IMR-90 (cell line): ENCODE measurements at regions not wholly inside any gene's neighbourhood (a gene's known extent, or its start where the extent isn't known, plus 50 kb on each side); places are given as distances from the start of the nearest gene placed in this dataset.

ENCODE experiments used
- ATAC-seq: fragments of 200-7000 bp; cut with Tn5 transposase; 2 replicates; pipeline ENCODE4 v1.9.1; 2020; ENCODE audit warnings: low read depth, mild to moderate bottlenecking, moderate library complexity
- BruUV-seq: library from RNA; stranded (reverse); fragments of 400-500 nt; replicated peaks from 2 replicates; lab custom pipeline; 2021; lab: Mats Ljungman, UMichigan
- CTCF ChIA-PET: fragments of 300-600 bp; formaldehyde crosslinking; extraction: SDS; loops from one replicate; lab custom pipeline; 2021; ENCODE audit warnings: antibody characterized with exemption; lab: Yijun Ruan, JAX
- POLR2A ChIA-PET: fragments of 300-600 bp; sonication (Branson Sonifier 250); formaldehyde crosslinking; loops from one replicate; lab custom pipeline; 2022; ENCODE audit warnings: antibody characterized with exemption; ENCODE audit not compliant: unreplicated experiment; lab: Charles Lee
- DNase-seq: peaks from one replicate; pipeline ENCODE4 v3.0.0; 2013
- H2AFZ ChIP-seq: replicated peaks from 2 replicates; pipeline ENCODE3; 2013; ENCODE audit warnings: low read length, mild to moderate bottlenecking; ENCODE audit not compliant: poor library complexity
- H2AK5ac ChIP-seq: 2 replicates; pipeline ENCODE4 v1.6.1; 2013; ENCODE audit warnings: low read depth, low read length, inconsistent platforms
- H2AK9ac ChIP-seq: replicated peaks from 2 replicates; pipeline ENCODE3; 2013; ENCODE audit warnings: mild to moderate bottlenecking, low read depth, low read length, moderate library complexity; ENCODE audit not compliant: poor library complexity
- H2BK120ac ChIP-seq: 2 replicates; pipeline ENCODE4 v1.6.1; 2013; ENCODE audit warnings: low read depth, low read length, inconsistent platforms
- H2BK15ac ChIP-seq: 3 replicates; pipeline ENCODE4 v1.6.1; 2013; ENCODE audit warnings: low read depth, low read length, inconsistent platforms
- H2BK20ac ChIP-seq: 2 replicates; pipeline ENCODE4 v1.6.1; 2013; ENCODE audit warnings: low read depth, mild to moderate bottlenecking, inconsistent platforms, low read length, moderate library complexity
- H2BK5ac ChIP-seq: 2 replicates; pipeline ENCODE4 v1.6.1; 2013; ENCODE audit warnings: mild to moderate bottlenecking, low read depth, low read length, inconsistent platforms; ENCODE audit not compliant: poor library complexity, severe bottlenecking
- H3K14ac ChIP-seq: replicated peaks from 2 replicates; pipeline ENCODE4 v1.6.1; 2013; ENCODE audit warnings: low read depth, low read length, inconsistent platforms
- H3K18ac ChIP-seq: 2 replicates; pipeline ENCODE4 v1.6.1; 2013; ENCODE audit warnings: low read depth, low read length, control low read depth
- H3K23ac ChIP-seq: 2 replicates; pipeline ENCODE4 v1.6.1; 2013; ENCODE audit warnings: low read depth, low read length, inconsistent platforms
- H3K27ac ChIP-seq: 2 replicates; pipeline ENCODE4 v1.5.1; 2013; ENCODE audit warnings: mild to moderate bottlenecking, control low read depth, low read length; ENCODE audit not compliant: insufficient read depth
- H3K27me3 ChIP-seq: 2 replicates; pipeline ENCODE4 v1.6.1; 2013; ENCODE audit warnings: low read length; ENCODE audit not compliant: control insufficient read depth, insufficient read depth
- H3K36me3 ChIP-seq: 2 replicates; pipeline ENCODE4 v1.6.1; 2013; ENCODE audit warnings: low read length, mixed read lengths; ENCODE audit not compliant: control insufficient read depth, insufficient read depth
- H3K4ac ChIP-seq: 2 replicates; pipeline ENCODE4 v1.6.1; 2013; ENCODE audit warnings: low read depth, low read length, inconsistent platforms
- H3K4me1 ChIP-seq: 2 replicates; pipeline ENCODE4 v1.6.1; 2013; ENCODE audit warnings: low read length, mixed read lengths; ENCODE audit not compliant: control insufficient read depth, insufficient read depth
- H3K4me2 ChIP-seq: 2 replicates; pipeline ENCODE4 v1.6.1; 2013; ENCODE audit warnings: low read depth, mild to moderate bottlenecking, control low read depth, low read length, moderate library complexity
- H3K4me3 ChIP-seq: 2 replicates; pipeline ENCODE4 v1.5.1; 2013; ENCODE audit warnings: low read depth, mild to moderate bottlenecking, control low read depth, low read length, moderate library complexity; ENCODE audit not compliant: insufficient read depth
- H3K56ac ChIP-seq: 2 replicates; pipeline ENCODE4 v1.6.1; 2013; ENCODE audit warnings: low read length, inconsistent platforms; ENCODE audit not compliant: insufficient read depth; ENCODE audit errors: extremely low read depth
- H3K79me1 ChIP-seq, 2 experiments: 2 replicates each; pipeline ENCODE4 v1.6.1; 2013; ENCODE audit warnings: low read length in 2 of 2, inconsistent platforms in 1 of 2, low read depth in 1 of 2
- H3K9ac ChIP-seq: 2 replicates; pipeline ENCODE4 v1.6.1; 2013; ENCODE audit warnings: low read depth, low read length, control low read depth
- H3K9me1 ChIP-seq: 2 replicates; pipeline ENCODE4 v1.6.1; 2013; ENCODE audit warnings: low read length, inconsistent platforms; ENCODE audit not compliant: insufficient read depth
- H3K9me3 ChIP-seq: 2 replicates; pipeline ENCODE4 v1.6.1; 2013; ENCODE audit warnings: low read length; ENCODE audit not compliant: control insufficient read depth, insufficient read depth
- H4K20me1 ChIP-seq: 2 replicates; pipeline ENCODE4 v1.6.1; 2013; ENCODE audit warnings: low read length, inconsistent platforms; ENCODE audit not compliant: insufficient read depth
- H4K5ac ChIP-seq: 2 replicates; pipeline ENCODE4 v1.6.1; 2013; ENCODE audit warnings: mild to moderate bottlenecking, low read depth, low read length, control low read depth
- H4K8ac ChIP-seq, 2 experiments: 2 replicates each; pipeline ENCODE4 v1.6.1; 2013; ENCODE audit warnings: low read depth in 2 of 2, low read length in 2 of 2, control low read depth in 1 of 2, inconsistent platforms in 1 of 2
- H4K91ac ChIP-seq: 2 replicates; pipeline ENCODE4 v1.6.1; 2013; ENCODE audit warnings: low read depth, low read length, inconsistent platforms; ENCODE audit not compliant: insufficient read depth
- BHLHE40 ChIP-seq: fragments of 150-350 bp; IDR thresholded peaks from 2 replicates; pipeline ENCODE4 v1.6.1; 2016; ENCODE audit warnings: mild to moderate bottlenecking, low read depth, low read length
- MAFK ChIP-seq: IDR thresholded peaks from 2 replicates; pipeline ENCODE4 v1.6.1; 2012; ENCODE audit warnings: low read depth, low read length, improper control_type of control experiment
- NFE2L2 ChIP-seq: fragments of 150-350 bp; IDR thresholded peaks from 2 replicates; pipeline ENCODE4 v1.6.1; 2016; ENCODE audit warnings: low read depth, mild to moderate bottlenecking, low read length
- POLR2A ChIP-seq: IDR thresholded peaks from 2 replicates; pipeline ENCODE4 v1.6.1; 2012; ENCODE audit warnings: mild to moderate bottlenecking, low read depth, low read length
- RAD21 ChIP-seq: IDR thresholded peaks from 2 replicates; pipeline ENCODE4 v1.6.1; 2012; ENCODE audit warnings: low read length, improper control_type of control experiment
- RFX5 ChIP-seq: IDR thresholded peaks from 2 replicates; pipeline ENCODE4 v1.8.0; 2012; ENCODE audit warnings: low read depth, mild to moderate bottlenecking, low read length, moderate library complexity
- SMC3 ChIP-seq: fragments of 150-350 bp; IDR thresholded peaks from 2 replicates; pipeline ENCODE4 v1.6.1; 2016; ENCODE audit warnings: low read depth, mild to moderate bottlenecking, antibody characterized with exemption, low read length, moderate library complexity
- WGBS, 2 experiments: methylation state at CpG; one replicate each; pipeline versions ENCODE4 v1.1.5 to v1.1.7; 2013; ENCODE audit warnings: missing lambda C conversion rate in 2 of 2; ENCODE audit not compliant: insufficient read length in 1 of 2; ENCODE audit errors: extremely low coverage in 2 of 2; 5-methylcytosine and 5-hydroxymethylcytosine counted together
- dilution Hi-C: fragments of 300-500 bp; cut with HindIII; formaldehyde crosslinking; loops from one replicate; pipeline ENCODE4 v1.14.3; 2018; ENCODE audit warnings: low sequenced_read_pairs; ENCODE audit not compliant: unreplicated experiment
- in situ Hi-C: fragments of 300-500 bp; cut with MboI; formaldehyde crosslinking; loops from 3 replicates; pipeline ENCODE4 v1.14.3; 2019; ENCODE audit warnings: low sequenced_read_pairs, inconsistent platforms, mixed read lengths
- intact Hi-C: fragments of 100-400 bp; cut with micrococcal nuclease; formaldehyde crosslinking; loops from 2 replicates; pipeline ENCODE4 v1.10.0; 2022
- TF ChIP-seq, protein P1 (sequence below): conservative IDR thresholded peaks from 2 replicates; pipeline ENCODE4 v1.5.1; 2012; ENCODE audit warnings: mild to moderate bottlenecking, low read depth, low read length, improper control_type of control experiment
- TF ChIP-seq, protein P2 (sequence below): fragments of 150-350 bp; IDR thresholded peaks from 2 replicates; pipeline ENCODE4 v1.6.1; 2017; ENCODE audit warnings: mild to moderate bottlenecking, antibody characterized with exemption, low read length, low read depth

DNA sequence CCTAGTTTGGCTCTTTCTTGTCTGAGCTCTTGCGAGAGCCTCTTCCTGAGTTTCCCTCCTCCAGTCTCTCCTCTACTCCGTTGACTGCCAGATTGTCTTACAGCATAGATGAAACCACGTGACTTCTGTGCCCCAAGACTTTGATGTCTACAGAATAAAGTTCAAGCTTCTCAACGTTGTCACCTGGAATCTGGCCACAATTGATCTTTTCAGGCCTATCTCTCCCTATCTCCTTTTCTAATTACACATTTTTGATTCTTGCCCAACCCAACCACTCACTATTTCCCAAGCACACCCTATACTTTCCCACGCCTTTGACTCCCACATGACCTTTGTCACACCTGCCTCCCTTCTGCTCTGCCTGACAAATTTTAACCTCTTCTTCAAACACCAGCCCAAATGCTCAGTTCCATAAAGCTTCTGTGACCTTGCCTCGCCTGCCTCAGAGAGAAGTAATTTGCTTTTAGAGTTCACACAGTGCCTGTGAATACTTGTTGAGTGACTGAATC is 52.4 kb upstream of the PMFBP1 start:
- H4K20me1 ChIP-seq = no peaks in the 10 kb centered on the region
- no peak overlapping the region for H3K4ac ChIP-seq
- intact Hi-C loops = no loop called here
- H3K36me3 ChIP-seq = no peaks in the 10 kb centered on the region
- no peak overlapping the region for H2AFZ ChIP-seq
- H3K27ac ChIP-seq = no peak overlapping the region
- H2BK5ac ChIP-seq = no peak overlapping the region
- 77% methylated on average over 5 of the region's 6 CpGs; no CpG with 5 or more reads in 1 of the 2 experiments for WGBS, 2 experiments
- H3K56ac ChIP-seq = no peak overlapping the region
- H3K18ac ChIP-seq = no peak overlapping the region
- in situ Hi-C loops = no loop called here
- H2AK9ac ChIP-seq = no peak overlapping the region
- no TSS peak for BruUV-seq
- no peak overlapping the region for H3K4me3 ChIP-seq
- DNase-seq = no peak
- no peak overlapping the region for H2BK120ac ChIP-seq
- no peaks in the 10 kb centered on the region for H3K9me1 ChIP-seq
- POLR2A ChIA-PET = no interaction called here
- no peak overlapping the region for H3K23ac ChIP-seq
- H3K4me2 ChIP-seq = no peak overlapping the region
- no peak overlapping the region for H2AK5ac ChIP-seq
- H4K8ac ChIP-seq = no peak overlapping the region
- peaks cover 6% of the 10 kb centered on the region for H3K27me3 ChIP-seq
- no peak overlapping the region for H2BK15ac ChIP-seq
- ATAC-seq = no peak
- H3K14ac ChIP-seq = no peak overlapping the region
- H4K91ac ChIP-seq = no peak overlapping the region
- no peak overlapping the region for H4K5ac ChIP-seq
- dilution Hi-C loops = no loop called here
- H2BK20ac ChIP-seq = no peak overlapping the region
- no peak overlapping the region for H3K9ac ChIP-seq
- TF ChIP-seq, protein P1, sequence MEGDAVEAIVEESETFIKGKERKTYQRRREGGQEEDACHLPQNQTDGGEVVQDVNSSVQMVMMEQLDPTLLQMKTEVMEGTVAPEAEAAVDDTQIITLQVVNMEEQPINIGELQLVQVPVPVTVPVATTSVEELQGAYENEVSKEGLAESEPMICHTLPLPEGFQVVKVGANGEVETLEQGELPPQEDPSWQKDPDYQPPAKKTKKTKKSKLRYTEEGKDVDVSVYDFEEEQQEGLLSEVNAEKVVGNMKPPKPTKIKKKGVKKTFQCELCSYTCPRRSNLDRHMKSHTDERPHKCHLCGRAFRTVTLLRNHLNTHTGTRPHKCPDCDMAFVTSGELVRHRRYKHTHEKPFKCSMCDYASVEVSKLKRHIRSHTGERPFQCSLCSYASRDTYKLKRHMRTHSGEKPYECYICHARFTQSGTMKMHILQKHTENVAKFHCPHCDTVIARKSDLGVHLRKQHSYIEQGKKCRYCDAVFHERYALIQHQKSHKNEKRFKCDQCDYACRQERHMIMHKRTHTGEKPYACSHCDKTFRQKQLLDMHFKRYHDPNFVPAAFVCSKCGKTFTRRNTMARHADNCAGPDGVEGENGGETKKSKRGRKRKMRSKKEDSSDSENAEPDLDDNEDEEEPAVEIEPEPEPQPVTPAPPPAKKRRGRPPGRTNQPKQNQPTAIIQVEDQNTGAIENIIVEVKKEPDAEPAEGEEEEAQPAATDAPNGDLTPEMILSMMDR = no peak
- TF ChIP-seq BHLHE40 = no peak
- TF ChIP-seq RAD21 = no peak
- no peak for TF ChIP-seq MAFK
- no peak for TF ChIP-seq RFX5
- TF ChIP-seq SMC3 = no peak
- TF ChIP-seq NFE2L2 = no peak
- TF ChIP-seq POLR2A = no peak
- TF ChIP-seq, protein P2, sequence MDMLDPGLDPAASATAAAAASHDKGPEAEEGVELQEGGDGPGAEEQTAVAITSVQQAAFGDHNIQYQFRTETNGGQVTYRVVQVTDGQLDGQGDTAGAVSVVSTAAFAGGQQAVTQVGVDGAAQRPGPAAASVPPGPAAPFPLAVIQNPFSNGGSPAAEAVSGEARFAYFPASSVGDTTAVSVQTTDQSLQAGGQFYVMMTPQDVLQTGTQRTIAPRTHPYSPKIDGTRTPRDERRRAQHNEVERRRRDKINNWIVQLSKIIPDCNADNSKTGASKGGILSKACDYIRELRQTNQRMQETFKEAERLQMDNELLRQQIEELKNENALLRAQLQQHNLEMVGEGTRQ = no peak
- H3K4me1 ChIP-seq = no peaks in the 10 kb centered on the region
- H3K79me1 ChIP-seq = no peaks in the 10 kb centered on the region
- CTCF ChIA-PET = interaction anchor here (0.6 kb wide), 1 partner anchor 177 kb away, joined by 4 read pairs; no protein-coding TSS in a partner anchor
- H3K9me3 ChIP-seq = no peaks in the 10 kb centered on the region
